ENCODE measurements at regions not wholly inside any gene's neighbourhood (a gene's known extent, or its start where the extent isn't known, plus 50 kb on each side); places are given as distances from the start of the nearest gene placed in this dataset.

GRCh38 chr3:14345496-14346150 is 56.8 kb upstream of the SLC6A6 start:
- intact Hi-C loops (cut with micrococcal nuclease; ENCODE audit: unreplicated experiment), result no loop called here
- H2AFZ ChIP-seq, result no peak overlapping the region
- no peaks in the 10 kb centered on the region for H3K9me2 ChIP-seq (ENCODE audit: insufficient read depth)
- H3K27ac ChIP-seq, result peak overlapping the region; percentile 27; the same call in 1 of the 2 replicates
- no TSS peak for BruUV-seq (replicated peaks)
- TF ChIP-seq, protein P1, sequence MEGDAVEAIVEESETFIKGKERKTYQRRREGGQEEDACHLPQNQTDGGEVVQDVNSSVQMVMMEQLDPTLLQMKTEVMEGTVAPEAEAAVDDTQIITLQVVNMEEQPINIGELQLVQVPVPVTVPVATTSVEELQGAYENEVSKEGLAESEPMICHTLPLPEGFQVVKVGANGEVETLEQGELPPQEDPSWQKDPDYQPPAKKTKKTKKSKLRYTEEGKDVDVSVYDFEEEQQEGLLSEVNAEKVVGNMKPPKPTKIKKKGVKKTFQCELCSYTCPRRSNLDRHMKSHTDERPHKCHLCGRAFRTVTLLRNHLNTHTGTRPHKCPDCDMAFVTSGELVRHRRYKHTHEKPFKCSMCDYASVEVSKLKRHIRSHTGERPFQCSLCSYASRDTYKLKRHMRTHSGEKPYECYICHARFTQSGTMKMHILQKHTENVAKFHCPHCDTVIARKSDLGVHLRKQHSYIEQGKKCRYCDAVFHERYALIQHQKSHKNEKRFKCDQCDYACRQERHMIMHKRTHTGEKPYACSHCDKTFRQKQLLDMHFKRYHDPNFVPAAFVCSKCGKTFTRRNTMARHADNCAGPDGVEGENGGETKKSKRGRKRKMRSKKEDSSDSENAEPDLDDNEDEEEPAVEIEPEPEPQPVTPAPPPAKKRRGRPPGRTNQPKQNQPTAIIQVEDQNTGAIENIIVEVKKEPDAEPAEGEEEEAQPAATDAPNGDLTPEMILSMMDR (conservative IDR thresholded peaks at IDR 0.05), result no peak
- TF ChIP-seq EZH2 (IDR thresholded peaks at IDR 0.05; ENCODE audit: low read depth), result no peak
- no peaks in the 10 kb centered on the region for H3K79me2 ChIP-seq (ENCODE audit: low read depth)
- ChIA-PET POLR2A (ENCODE audit: unreplicated experiment) (interaction anchor here (0.7 kb wide), 1 partner anchor 26 kb away, joined by 3 read pairs; no protein-coding TSS in a partner anchor), CTCF (interaction anchor here (0.5 to 0.7 kb wide), 2 partner anchors 29 to 123 kb away, joined by 3 to 11 read pairs; no protein-coding TSS in a partner anchor)
- H3K4me3 ChIP-seq, result no peak overlapping the region
- no peaks in the 10 kb centered on the region for H4K20me1 ChIP-seq (ENCODE audit: insufficient read depth)
- peaks cover 17% of the 10 kb centered on the region; the same call in 1 of the 2 replicates for H3F3A ChIP-seq (ENCODE audit: insufficient read depth, low read depth)
- no peaks in the 10 kb centered on the region for H3K27me3 ChIP-seq (ENCODE audit: insufficient read depth, low read depth)
- H3K4me2 ChIP-seq, result peak overlapping the region; percentile 68
- peak; percentile 32 to 56 for DNase-seq
- H3K9me3 ChIP-seq (ENCODE audit: insufficient read depth, low read depth), result no peaks in the 10 kb centered on the region
- H3K36me3 ChIP-seq (ENCODE audit: low read depth), result no peaks in the 10 kb centered on the region
- peaks cover 22% of the 10 kb centered on the region for H3K4me1 ChIP-seq (replicated peaks; ENCODE audit: insufficient read depth)

DNA sequence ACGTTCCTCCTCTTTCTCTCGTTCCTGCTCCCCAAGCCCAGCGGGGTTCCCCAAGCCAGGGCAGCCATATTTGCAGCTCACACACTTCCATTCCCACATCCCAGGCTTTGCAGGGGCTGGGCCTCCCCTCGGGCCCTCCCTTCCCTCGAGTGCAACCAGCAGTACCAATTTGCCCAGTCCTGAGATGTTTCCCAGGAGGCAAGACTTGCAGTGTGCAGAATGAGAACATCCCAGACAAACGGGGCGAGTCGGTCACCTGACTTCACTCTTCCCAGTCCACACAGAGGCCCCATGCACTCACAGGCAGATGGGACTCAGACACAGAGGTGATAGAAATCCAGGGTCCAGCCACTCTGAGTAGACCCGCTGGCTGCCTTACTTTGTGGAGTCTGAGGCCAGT is 56.2 kb upstream of the SLC6A6 start:
- Histone ChIP-seq H2AFZ (no peak overlapping the region), H3K9me3 (ENCODE audit: insufficient read depth, low read depth) (no peaks in the 10 kb centered on the region), H3K79me2 (ENCODE audit: low read depth) (no peaks in the 10 kb centered on the region), H4K20me1 (ENCODE audit: insufficient read depth) (no peaks in the 10 kb centered on the region), H3F3A (ENCODE audit: insufficient read depth, low read depth) (peaks cover 17% of the 10 kb centered on the region; the same call in 1 of the 2 replicates), H3K4me1 (replicated peaks; ENCODE audit: insufficient read depth) (peaks cover 22% of the 10 kb centered on the region), H3K4me2 (peak overlapping the region; percentile 68), H3K9me2 (ENCODE audit: insufficient read depth) (no peaks in the 10 kb centered on the region), H3K27ac (peak overlapping the region; percentile 27; the same call in 1 of the 2 replicates), H3K27me3 (ENCODE audit: insufficient read depth, low read depth) (no peaks in the 10 kb centered on the region), H3K36me3 (ENCODE audit: low read depth) (no peaks in the 10 kb centered on the region), H3K4me3 (no peak overlapping the region)
- TF ChIP-seq, protein P1 (conservative IDR thresholded peaks at IDR 0.05), result no peak
- no peak for TF ChIP-seq EZH2 (IDR thresholded peaks at IDR 0.05; ENCODE audit: low read depth)
- POLR2A ChIA-PET (ENCODE audit: unreplicated experiment), result no interaction called here
- intact Hi-C loops (cut with micrococcal nuclease; ENCODE audit: unreplicated experiment), result no loop called here
- CTCF ChIA-PET, result no interaction called here
- BruUV-seq (replicated peaks), result no TSS peak
- DNase-seq, result no peak

GRCh38 chr3:14346642-14347041 is 55.8 kb upstream of the SLC6A6 start:
- POLR2A ChIA-PET (ENCODE audit: unreplicated experiment), result no interaction called here
- H3K27me3 ChIP-seq (ENCODE audit: insufficient read depth, low read depth), result no peaks in the 10 kb centered on the region
- H3F3A ChIP-seq (ENCODE audit: insufficient read depth, low read depth), result peaks cover 17% of the 10 kb centered on the region; the same call in 1 of the 2 replicates
- BruUV-seq (replicated peaks), result no TSS peak
- H3K36me3 ChIP-seq (ENCODE audit: low read depth), result no peaks in the 10 kb centered on the region
- no peak overlapping the region for H3K27ac ChIP-seq
- no peak overlapping the region for H3K4me3 ChIP-seq
- H3K9me2 ChIP-seq (ENCODE audit: insufficient read depth), result no peaks in the 10 kb centered on the region
- intact Hi-C loops (cut with micrococcal nuclease; ENCODE audit: unreplicated experiment), result no loop called here
- no peaks in the 10 kb centered on the region for H3K79me2 ChIP-seq (ENCODE audit: low read depth)
- CTCF ChIA-PET, result no interaction called here
- H2AFZ ChIP-seq, result no peak overlapping the region
- DNase-seq, result no peak
- TF ChIP-seq, protein P1 (conservative IDR thresholded peaks at IDR 0.05), result no peak
- no peak for TF ChIP-seq EZH2 (IDR thresholded peaks at IDR 0.05; ENCODE audit: low read depth)
- H3K4me1 ChIP-seq (replicated peaks; ENCODE audit: insufficient read depth), result peaks cover 22% of the 10 kb centered on the region
- no peaks in the 10 kb centered on the region for H4K20me1 ChIP-seq (ENCODE audit: insufficient read depth)
- no peak overlapping the region for H3K4me2 ChIP-seq
- H3K9me3 ChIP-seq (ENCODE audit: insufficient read depth, low read depth), result no peaks in the 10 kb centered on the region
